ENCODE measurements at regions not wholly inside any gene's neighbourhood (a gene's known extent, or its start where the extent isn't known, plus 50 kb on each side); places are given as distances from the start of the nearest gene placed in this dataset.

- Histone ChIP-seq H2BK5ac (ENCODE audit: insufficient read length, low read length) (no peak overlapping the region), H2AK5ac (ENCODE audit: insufficient read length, low read length) (no peak overlapping the region), H3K18ac (ENCODE audit: insufficient read length, low read depth, low read length) (no peak overlapping the region), H3K9ac (ENCODE audit: extremely low read depth, insufficient read length, low read length) (no peak overlapping the region), H3K4me2 (ENCODE audit: insufficient read depth, insufficient read length, low read length) (no peak overlapping the region), H2BK20ac (ENCODE audit: low read depth, low read length, poor library complexity, severe bottlenecking) (no peak overlapping the region), H3T11ph (ENCODE audit: low read length) (no peak overlapping the region), H3K56ac (ENCODE audit: insufficient read length, low read depth, low read length) (no peak overlapping the region), H3K4ac (ENCODE audit: low read depth, low read length) (no peak overlapping the region), H2BK120ac (ENCODE audit: low read depth, low read length, poor library complexity, severe bottlenecking) (no peak overlapping the region), H2AFZ (ENCODE audit: low read length) (no peak overlapping the region), H3K79me1 (ENCODE audit: insufficient read depth, low read depth, low read length, poor library complexity, severe bottlenecking) (no peaks in the 10 kb centered on the region), H3K23ac (ENCODE audit: insufficient read length, low read depth, low read length) (no peak overlapping the region), H3K14ac (ENCODE audit: insufficient read depth, low read length) (no peak overlapping the region), H4K91ac (ENCODE audit: insufficient read length, low read depth, low read length) (no peak overlapping the region), H4K5ac (ENCODE audit: insufficient read length, low read depth, low read length) (no peak overlapping the region), H3K9me3 (ENCODE audit: control insufficient read depth, low read depth, low read length) (no peaks in the 10 kb centered on the region), H3K27ac (ENCODE audit: insufficient read length, low read depth, low read length) (no peak overlapping the region), H3K4me1 (ENCODE audit: insufficient read depth, low read length) (peaks cover 15% of the 10 kb centered on the region), H4K20me1 (ENCODE audit: control insufficient read depth, insufficient read depth, insufficient read length) (no peaks in the 10 kb centered on the region), H4K8ac (replicated peaks; ENCODE audit: insufficient read length, low read depth, low read length) (no peak overlapping the region), H3K27me3 (ENCODE audit: insufficient read depth, low read length) (no peaks in the 10 kb centered on the region), H2BK12ac (ENCODE audit: insufficient read length, low read depth, low read length) (no peak overlapping the region), H3K23me2 (ENCODE audit: insufficient read length, low read depth, low read length, poor library complexity, severe bottlenecking) (no peaks in the 10 kb centered on the region), H3K79me2 (ENCODE audit: insufficient read depth, low read length) (no peaks in the 10 kb centered on the region), H2BK15ac (ENCODE audit: low read depth, low read length) (no peak overlapping the region)
- Mint-ChIP-seq H3K4me1 (peaks cover 33 to 38% of the 10 kb centered on the region in 2 experiments), H3K36me3 (ENCODE audit: insufficient read depth in 1 of 3, low read depth in 3 of 3) (no peaks in the 10 kb centered on the region), H3K4me3 (no peak overlapping the region), H3K9me3 (peaks cover 6 to 8% of the 10 kb centered on the region in 2 experiments; a peak in 3 of 5 replicates), H3K27ac (no peak overlapping the region), H3K27me3 (ENCODE audit: low read depth) (peaks cover 15% of the 10 kb centered on the region)
- TF ChIP-seq CTCF (conservative IDR thresholded peaks at IDR 0.05), result no peak
- no CpG with 5 or more reads among the region's 4 CpGs for WGBS (ENCODE audit: extremely low coverage, insufficient read length, low lambda C conversion rate)
- no peak for DNase-seq
Observed at GRCh38 chr10:123603130-123603529, 63.0 kb upstream of the GPR26 start.

Data from H9 (cell line).